Parathyroid adenoma (tissue), 2 donors: ENCODE measurements at regions not wholly inside any gene's neighbourhood (a gene's known extent, or its start where the extent isn't known, plus 50 kb on each side); places are given as distances from the start of the nearest gene placed in this dataset.

Experiments
- H2AFZ ChIP-seq: fragments of 300-600 bp; sonication (generic); one replicate; pipeline ENCODE4 v1.7.0; 2017; ENCODE audit warnings: antibody characterized with exemption, mild to moderate bottlenecking
- H3K27ac ChIP-seq: fragments of 300-600 bp; sonication (generic); one replicate; pipeline ENCODE4 v1.7.0; 2017
- H3K27me3 ChIP-seq: fragments of 300-600 bp; sonication (generic); one replicate; pipeline ENCODE4 v1.7.0; 2017; ENCODE audit warnings: low read length; ENCODE audit not compliant: control insufficient read depth, insufficient read depth
- H3K36me3 ChIP-seq: fragments of 300-600 bp; sonication (generic); one replicate; pipeline ENCODE4 v1.7.0; 2017; ENCODE audit warnings: low read length; ENCODE audit not compliant: control insufficient read depth, insufficient read depth
- H3K4me1 ChIP-seq: fragments of 300-600 bp; sonication (generic); one replicate; pipeline ENCODE4 v1.7.0; 2017; ENCODE audit warnings: control low read depth
- H3K4me2 ChIP-seq: fragments of 300-600 bp; sonication (generic); one replicate; pipeline ENCODE4 v1.7.0; 2017; ENCODE audit warnings: low read length
- H3K4me3 ChIP-seq: fragments of 300-600 bp; sonication (generic); one replicate; pipeline ENCODE4 v1.7.0; 2017; ENCODE audit warnings: low read depth, low read length
- H3K79me2 ChIP-seq: fragments of 300-600 bp; sonication (generic); one replicate; pipeline ENCODE4 v1.7.0; 2017; ENCODE audit warnings: control low read depth
- H3K9ac ChIP-seq: fragments of 300-600 bp; sonication (generic); one replicate; pipeline ENCODE4 v1.7.0; 2017; ENCODE audit warnings: mild to moderate bottlenecking
- H3K9me3 ChIP-seq: fragments of 300-600 bp; sonication (generic); one replicate; pipeline ENCODE4 v1.7.0; 2017; ENCODE audit warnings: low read length; ENCODE audit not compliant: control insufficient read depth
- CTCF ChIP-seq: fragments of 300-600 bp; sonication (generic); IDR thresholded peaks from one replicate; pipeline ENCODE4 v1.7.0; 2017; ENCODE audit warnings: antibody characterized with exemption, mild to moderate bottlenecking
- donor health status: primary hyperparathyroidism.

- no peak overlapping the region for H2AFZ ChIP-seq
- H3K4me1 ChIP-seq, result no peaks in the 10 kb centered on the region
- H3K9ac ChIP-seq, result no peak overlapping the region
- H3K27ac ChIP-seq, result no peak overlapping the region
- no peaks in the 10 kb centered on the region for H3K79me2 ChIP-seq
- no peaks in the 10 kb centered on the region for H3K36me3 ChIP-seq
- H3K27me3 ChIP-seq, result no peaks in the 10 kb centered on the region
- no peak overlapping the region for H3K4me2 ChIP-seq
- no peaks in the 10 kb centered on the region for H3K9me3 ChIP-seq
- no peak for TF ChIP-seq CTCF
- H3K4me3 ChIP-seq, result no peak overlapping the region
Measured at GRCh38 chr13:74190999-74191398, 56.8 kb upstream of the KLF12 start.

DNA sequence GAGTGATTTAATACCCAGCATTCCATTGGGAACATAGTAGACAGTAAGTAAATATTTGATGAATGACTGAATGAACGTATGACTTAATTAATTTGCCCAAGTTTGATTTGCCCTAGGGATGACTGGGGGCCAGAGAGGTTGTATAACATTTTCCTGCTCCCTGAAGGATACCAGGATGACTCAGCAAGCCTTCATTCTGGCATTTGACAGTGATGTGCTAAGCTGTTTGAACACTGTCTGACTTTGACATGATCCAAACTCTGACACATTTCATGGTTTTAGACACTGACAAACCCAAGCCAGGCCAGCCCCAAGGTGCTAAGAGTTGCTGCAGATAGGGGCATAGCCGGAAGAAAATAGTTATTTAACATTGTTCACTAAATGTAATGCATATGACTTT is 53.4 kb upstream of the KLF12 start:
- Histone ChIP-seq H2AFZ (no peak overlapping the region), H3K4me2 (no peak overlapping the region), H3K27me3 (no peaks in the 10 kb centered on the region), H3K4me3 (no peak overlapping the region), H3K27ac (no peak overlapping the region), H3K4me1 (no peaks in the 10 kb centered on the region), H3K36me3 (no peaks in the 10 kb centered on the region), H3K9ac (no peak overlapping the region), H3K79me2 (no peaks in the 10 kb centered on the region), H3K9me3 (no peaks in the 10 kb centered on the region)
- no peak for TF ChIP-seq CTCF

DNA sequence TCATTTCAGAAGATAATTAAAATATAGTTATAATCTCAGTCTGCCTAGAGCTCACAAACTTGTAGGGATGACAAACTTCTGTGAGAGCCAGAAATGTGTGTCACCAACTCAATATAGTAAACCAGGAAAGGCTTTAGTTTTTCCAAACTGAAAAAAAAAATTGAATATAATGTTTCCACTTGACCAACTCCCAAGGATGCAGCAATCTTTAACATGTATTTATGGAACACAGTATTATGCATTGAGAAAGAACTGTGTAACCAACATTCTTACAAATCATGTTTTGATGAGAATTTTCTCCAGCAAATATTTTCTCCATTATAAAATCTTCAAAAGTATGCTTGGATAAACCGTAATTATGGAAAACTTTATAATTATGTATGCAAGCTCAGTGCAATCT is 50.1 kb upstream of the KLF12 start:
- Histone ChIP-seq H3K79me2 (no peaks in the 10 kb centered on the region), H3K9me3 (no peaks in the 10 kb centered on the region), H3K4me3 (no peak overlapping the region), H2AFZ (no peak overlapping the region), H3K4me2 (no peak overlapping the region), H3K27me3 (no peaks in the 10 kb centered on the region), H3K4me1 (no peaks in the 10 kb centered on the region), H3K9ac (no peak overlapping the region), H3K36me3 (no peaks in the 10 kb centered on the region), H3K27ac (no peak overlapping the region)
- TF ChIP-seq CTCF, result no peak
